ENCODE measurements at regions not wholly inside any gene's neighbourhood (a gene's known extent, or its start where the extent isn't known, plus 50 kb on each side); places are given as distances from the start of the nearest gene placed in this dataset.

- DNase-seq (ENCODE audit: extremely low read depth, insufficient read length): no peak
- Histone ChIP-seq H3K27me3 (replicated peaks; ENCODE audit: control insufficient read depth, insufficient read depth, low read length) (no peaks in the 10 kb centered on the region), H3K4me3 (replicated peaks; ENCODE audit: low read depth, low read length) (no peak overlapping the region), H3K36me3 (ENCODE audit: control insufficient read depth, insufficient read depth, low read length) (no peaks in the 10 kb centered on the region; the same call in none of the 2 replicates)
- no peak for TF ChIP-seq CTCF (IDR thresholded peaks at IDR 0.05; ENCODE audit: insufficient read depth, low read length, poor library complexity, severe bottlenecking)
These were observed 76.4 kb upstream of the PPARA start for GRCh38 chr22:46073683-46074504.

GRCh38 chr22:46074771-46075551 is 75.4 kb upstream of the PPARA start:
- Histone ChIP-seq H3K27me3 (replicated peaks; ENCODE audit: control insufficient read depth, insufficient read depth, low read length) (no peaks in the 10 kb centered on the region), H3K36me3 (ENCODE audit: control insufficient read depth, insufficient read depth, low read length) (no peaks in the 10 kb centered on the region; the same call in none of the 2 replicates), H3K4me3 (replicated peaks; ENCODE audit: low read depth, low read length) (no peak overlapping the region)
- no peak for DNase-seq (ENCODE audit: extremely low read depth, insufficient read length)
- TF ChIP-seq CTCF (IDR thresholded peaks at IDR 0.05; ENCODE audit: insufficient read depth, low read length, poor library complexity, severe bottlenecking): no peak

DNA sequence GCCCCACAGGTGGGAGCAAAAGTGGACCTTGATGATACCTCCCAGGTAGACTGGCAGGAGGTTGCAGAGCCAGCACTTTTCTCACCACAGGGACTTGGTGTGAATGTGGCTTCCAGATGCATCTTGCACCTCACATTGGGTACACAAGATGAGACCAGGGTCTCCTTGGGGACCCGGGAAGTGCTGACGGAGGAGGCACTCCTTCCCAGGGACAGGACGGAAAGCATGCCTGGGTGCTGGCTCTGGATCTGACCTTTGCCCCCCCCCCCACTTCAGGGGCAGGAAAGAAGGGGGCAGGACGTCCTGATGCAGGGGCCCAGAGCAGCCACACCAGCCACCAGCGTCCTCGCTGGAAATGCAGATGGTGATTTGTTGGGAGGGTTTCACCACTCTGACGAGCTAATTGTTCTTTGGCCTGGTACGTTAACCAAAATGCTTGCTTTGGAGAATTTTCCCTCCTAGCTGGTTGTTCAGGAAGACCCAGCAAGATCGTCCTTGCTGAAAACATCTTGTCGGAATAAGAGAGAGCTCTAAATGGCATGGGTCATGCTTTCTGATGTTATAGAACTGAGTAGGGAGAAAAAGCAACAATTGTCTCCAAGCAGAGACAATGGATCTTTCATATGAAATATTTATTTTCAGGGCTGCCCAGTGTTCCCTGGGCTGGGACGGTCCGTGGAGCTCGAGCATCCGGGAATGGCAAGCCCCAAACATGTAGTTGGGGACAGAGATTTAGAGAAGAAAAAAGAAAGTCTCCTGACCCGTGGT is 74.4 kb upstream of the PPARA start:
- Histone ChIP-seq H3K4me3 (replicated peaks; ENCODE audit: low read depth, low read length) (no peak overlapping the region), H3K36me3 (ENCODE audit: control insufficient read depth, insufficient read depth, low read length) (no peaks in the 10 kb centered on the region; the same call in none of the 2 replicates), H3K27me3 (replicated peaks; ENCODE audit: control insufficient read depth, insufficient read depth, low read length) (no peaks in the 10 kb centered on the region)
- TF ChIP-seq CTCF (IDR thresholded peaks at IDR 0.05; ENCODE audit: insufficient read depth, low read length, poor library complexity, severe bottlenecking): no peak
- no peak for DNase-seq (ENCODE audit: extremely low read depth, insufficient read length)

DNA sequence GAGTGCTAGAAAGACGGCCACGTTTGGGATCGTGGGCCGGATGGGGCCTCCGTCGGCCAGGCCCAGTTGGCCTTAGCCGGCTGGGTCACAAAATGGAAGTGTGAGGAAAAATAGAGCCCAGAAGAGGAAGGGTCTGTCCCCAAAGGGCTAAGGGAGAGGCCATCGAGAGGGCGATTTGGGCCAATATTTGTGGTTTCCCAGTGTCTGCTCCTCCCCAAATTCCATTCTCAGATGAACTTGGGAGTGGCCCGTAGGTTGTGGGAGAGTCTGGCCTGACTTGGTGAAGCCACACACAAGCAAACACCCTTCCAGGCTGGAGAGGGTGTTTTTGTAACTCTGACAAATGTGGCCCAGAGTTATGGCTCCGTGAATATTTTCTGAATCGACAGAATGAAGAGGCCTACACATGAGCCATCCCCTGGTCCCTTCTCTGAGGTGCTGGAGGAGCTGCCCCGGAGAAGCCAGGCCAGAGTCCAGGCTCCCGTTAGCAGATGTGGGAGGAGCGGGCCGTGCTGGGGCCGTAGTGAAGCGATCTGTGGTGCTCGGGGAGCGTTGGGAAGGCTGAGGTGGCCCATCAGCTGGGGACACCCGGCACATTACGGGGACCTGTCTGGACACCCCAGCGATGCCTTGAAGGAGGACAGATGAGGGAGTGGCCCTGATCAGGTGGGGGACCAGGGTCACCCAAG is 73.5 kb upstream of the PPARA start:
- no peaks in the 10 kb centered on the region for H3K27me3 ChIP-seq (replicated peaks; ENCODE audit: control insufficient read depth, insufficient read depth, low read length)
- H3K4me3 ChIP-seq (replicated peaks; ENCODE audit: low read depth, low read length): no peak overlapping the region
- H3K36me3 ChIP-seq (ENCODE audit: control insufficient read depth, insufficient read depth, low read length): no peaks in the 10 kb centered on the region; the same call in none of the 2 replicates
- DNase-seq (ENCODE audit: extremely low read depth, insufficient read length): no peak
- TF ChIP-seq CTCF (IDR thresholded peaks at IDR 0.05; ENCODE audit: insufficient read depth, low read length, poor library complexity, severe bottlenecking): no peak

DNA sequence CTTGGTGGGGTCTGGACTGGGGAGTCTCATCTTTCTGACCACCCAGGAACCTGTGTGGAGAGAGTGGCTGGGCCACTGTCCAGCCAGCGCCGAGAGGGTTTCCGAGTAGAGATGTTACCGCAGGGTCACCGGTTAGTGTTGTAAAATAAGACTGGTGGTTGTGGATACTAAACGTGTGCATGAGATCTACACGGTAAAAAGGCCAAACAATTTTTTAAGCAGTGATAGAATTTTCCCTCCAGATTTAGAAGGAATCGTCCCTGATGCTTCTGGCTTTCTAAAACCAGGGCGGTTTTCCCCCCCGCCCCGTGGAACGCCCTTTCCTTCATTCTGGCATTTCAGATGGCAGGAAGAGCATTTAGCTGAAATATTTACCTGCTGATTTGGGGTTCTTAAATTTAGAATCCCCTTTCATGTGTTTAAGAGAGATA is 72.6 kb upstream of the PPARA start:
- TF ChIP-seq CTCF (IDR thresholded peaks at IDR 0.05; ENCODE audit: insufficient read depth, low read length, poor library complexity, severe bottlenecking): no peak
- H3K4me3 ChIP-seq (replicated peaks; ENCODE audit: low read depth, low read length): no peak overlapping the region
- H3K36me3 ChIP-seq (ENCODE audit: control insufficient read depth, insufficient read depth, low read length): no peaks in the 10 kb centered on the region; the same call in none of the 2 replicates
- no peak for DNase-seq (ENCODE audit: extremely low read depth, insufficient read length)
- no peaks in the 10 kb centered on the region for H3K27me3 ChIP-seq (replicated peaks; ENCODE audit: control insufficient read depth, insufficient read depth, low read length)

All from GM06990 (cell line).